GM23338 (cell line): ENCODE measurements at regions not wholly inside any gene's neighbourhood (a gene's known extent, or its start where the extent isn't known, plus 50 kb on each side); places are given as distances from the start of the nearest gene placed in this dataset.

Source experiments
- ATAC-seq: fragments of 200-7000 bp; cut with Tn5 transposase; 3 replicates; pipeline ENCODE4 v1.9.1; 2020
- DNase-seq: peaks from one replicate; pipeline ENCODE4 v3.0.0-alpha.2; 2015; ENCODE audit warnings: low spot score
- H2AFZ ChIP-seq: fragments of 200-600 bp; sonication (generic); 2 replicates; pipeline ENCODE4 v1.8.0; 2016; ENCODE audit warnings: antibody characterized with exemption, mild to moderate bottlenecking, moderate library complexity
- H3F3A ChIP-seq: fragments of 200-600 bp; sonication (generic); replicated peaks from 2 replicates; pipeline ENCODE4 v1.8.0; 2017; ENCODE audit warnings: antibody characterized with exemption, mixed run types, low read depth
- H3K27ac ChIP-seq: fragments of 200-600 bp; sonication (generic); 2 replicates; pipeline ENCODE4 v1.6.1; 2016; ENCODE audit warnings: low read depth
- H3K27me3 ChIP-seq: fragments of 200-600 bp; sonication (generic); 2 replicates; pipeline ENCODE4 v1.8.0; 2016; ENCODE audit warnings: mild to moderate bottlenecking, mixed run types, moderate library complexity; ENCODE audit not compliant: insufficient read depth
- H3K36me3 ChIP-seq: fragments of 200-600 bp; sonication (generic); 2 replicates; pipeline ENCODE4 v1.8.0; 2016; ENCODE audit warnings: mild to moderate bottlenecking; ENCODE audit not compliant: insufficient read depth
- H3K4me1 ChIP-seq: fragments of 200-600 bp; sonication (generic); 2 replicates; pipeline ENCODE4 v1.8.0; 2016; ENCODE audit warnings: mild to moderate bottlenecking, moderate library complexity; ENCODE audit not compliant: insufficient read depth
- H3K4me2 ChIP-seq: fragments of 200-600 bp; sonication (generic); 2 replicates; pipeline ENCODE4 v1.7.1; 2017; ENCODE audit warnings: mixed run types
- H3K4me3 ChIP-seq: fragments of 200-600 bp; sonication (generic); 2 replicates; pipeline ENCODE4 v1.6.1; 2016; ENCODE audit warnings: mixed run types
- H3K79me2 ChIP-seq: fragments of 200-600 bp; sonication (generic); replicated peaks from 2 replicates; pipeline ENCODE4 v1.8.0; 2017; ENCODE audit warnings: mild to moderate bottlenecking; ENCODE audit not compliant: insufficient read depth
- H3K9me2 ChIP-seq: fragments of 200-600 bp; sonication (generic); 2 replicates; pipeline ENCODE4 v1.8.0; 2017; ENCODE audit not compliant: insufficient read depth
- H4K20me1 ChIP-seq: fragments of 200-600 bp; sonication (generic); replicated peaks from 2 replicates; pipeline ENCODE4 v1.8.0; 2017; ENCODE audit warnings: mild to moderate bottlenecking; ENCODE audit not compliant: insufficient read depth
- H3K27ac Mint-ChIP-seq: 2 replicates; pipeline ENCODE4 v1.8.0; 2020; ENCODE audit warnings: inconsistent platforms, mild to moderate bottlenecking, moderate library complexity, mixed read lengths
- H3K27me3 Mint-ChIP-seq: 3 replicates; pipeline ENCODE4 v1.8.0; 2022; ENCODE audit warnings: low read depth, mild to moderate bottlenecking, moderate library complexity, mixed read lengths, inconsistent platforms; ENCODE audit not compliant: insufficient read depth, poor library complexity
- H3K36me3 Mint-ChIP-seq: 3 replicates; pipeline ENCODE4 v1.8.0; 2021; ENCODE audit warnings: low read depth, mild to moderate bottlenecking, inconsistent platforms, moderate library complexity, mixed read lengths
- H3K4me1 Mint-ChIP-seq: 3 replicates; pipeline ENCODE4 v1.8.0; 2020; ENCODE audit warnings: mild to moderate bottlenecking, inconsistent platforms, mixed read lengths
- H3K4me3 Mint-ChIP-seq: 3 replicates; pipeline ENCODE4 v1.8.0; 2021; ENCODE audit warnings: moderate library complexity, mild to moderate bottlenecking, inconsistent platforms, mixed read lengths
- H3K9me3 Mint-ChIP-seq: 3 replicates; pipeline ENCODE4 v1.8.0; 2020; ENCODE audit warnings: moderate library complexity, mild to moderate bottlenecking, inconsistent platforms, mixed read lengths
- CREB1 ChIP-seq: fragments of 250-450 bp; sonication (Bioruptor Pico); IDR thresholded peaks from 2 replicates; pipeline ENCODE4 v1.5.0; 2020; ENCODE audit warnings: low read depth, mild to moderate bottlenecking, moderate library complexity
- CTCF ChIP-seq, 2 experiments: fragments of 200-600 bp in 1 of 2; sonication (generic) in 1 of 2; conservative IDR thresholded peaks; 2 replicates each; pipeline versions ENCODE4 v1.5.1 to v1.6.1; 2016 to 2017; ENCODE audit warnings: antibody characterized with exemption in 2 of 2, low read depth in 2 of 2, mild to moderate bottlenecking in 2 of 2, moderate library complexity in 1 of 2
- ETS1 ChIP-seq: IDR thresholded peaks from 2 replicates; pipeline ENCODE4 v1.6.1; 2016; ENCODE audit warnings: antibody characterized with exemption
- EZH2 ChIP-seq: fragments of 200-600 bp; sonication (generic); IDR thresholded peaks from one replicate; pipeline ENCODE4 v1.8.0; 2017; ENCODE audit warnings: antibody characterized with exemption, mild to moderate bottlenecking, low read depth; ENCODE audit not compliant: unreplicated experiment
- JUNB ChIP-seq: IDR thresholded peaks from one replicate; pipeline ENCODE4 v1.6.1; 2016; ENCODE audit warnings: antibody characterized with exemption; ENCODE audit not compliant: unreplicated experiment
- NANOG ChIP-seq: IDR thresholded peaks from 2 replicates; pipeline ENCODE4 v1.6.1; 2016; ENCODE audit warnings: antibody characterized with exemption, borderline replicate concordance
- POLR2AphosphoS5 ChIP-seq: IDR thresholded peaks from 2 replicates; pipeline ENCODE4 v1.6.1; 2016; ENCODE audit warnings: antibody characterized with exemption, low read depth
- REST ChIP-seq: IDR thresholded peaks from one replicate; pipeline ENCODE4 v1.6.1; 2018; ENCODE audit warnings: antibody characterized with exemption; ENCODE audit not compliant: unreplicated experiment
- ZNF114 ChIP-seq: fragments of 250-450 bp; sonication (Bioruptor Pico); IDR thresholded peaks from 2 replicates; pipeline ENCODE4 v1.5.0; 2020; ENCODE audit warnings: mild to moderate bottlenecking, moderate library complexity
- ZNF331 ChIP-seq: fragments of 250-450 bp; sonication (Bioruptor Pico); IDR thresholded peaks from 2 replicates; pipeline ENCODE4 v1.5.0; 2020; ENCODE audit warnings: low read depth, mild to moderate bottlenecking, moderate library complexity
- ZNF462 ChIP-seq: fragments of 250-450 bp; sonication (Bioruptor Pico); IDR thresholded peaks from 2 replicates; pipeline ENCODE4 v1.5.0; 2020; ENCODE audit warnings: mild to moderate bottlenecking, moderate library complexity

GRCh38 chr16:26983426-26983825 is 83.3 kb upstream of the C16orf82 start (continued):
- TF ChIP-seq ZNF462 (CRISPR knock-in tag) (no peak), CTCF (conservative IDR thresholded peaks at IDR 0.05; ENCODE audit: low read depth in 2 of 2) (no peak)

GRCh38 chr16:26985100-26986065 is 81.3 kb upstream of the C16orf82 start:
- Histone ChIP-seq H4K20me1 (no peaks in the 10 kb centered on the region), H3K4me2 (peak overlapping the region; percentile 74), H3K4me3 (peak overlapping the region; percentile 42), H3K9me2 (peaks cover 18% of the 10 kb centered on the region), H3F3A (0 out of 2 replicates have a peak, but pooled peaks cover 10% of the 10 kb centered on the region), H3K36me3 (no peaks in the 10 kb centered on the region), H3K79me2 (no peaks in the 10 kb centered on the region), H3K27ac (peak overlapping the region; percentile 97), H3K4me1 (peaks cover 25% of the 10 kb centered on the region), H3K27me3 (no peaks in the 10 kb centered on the region), H2AFZ (0 out of 2 replicates have a peak overlapping the region, but pooled peaks have one; percentile 61)
- peaks cover 22% of the 10 kb centered on the region for H3K4me1 Mint-ChIP-seq
- H3K9me3 Mint-ChIP-seq, result peaks cover 90% of the 10 kb centered on the region
- H3K27me3 Mint-ChIP-seq, result peaks cover 9% of the 10 kb centered on the region
- H3K4me3 Mint-ChIP-seq, result peak overlapping the region; percentile 48
- DNase-seq (peak; percentile 52), ATAC-seq (peak; percentile 84)
- peaks cover 13% of the 10 kb centered on the region for H3K36me3 Mint-ChIP-seq
- H3K27ac Mint-ChIP-seq, result peak overlapping the region; percentile 96
- TF ChIP-seq CREB1 (CRISPR knock-in tag) (no peak), ZNF114 (no peak), JUNB (no peak), POLR2AphosphoS5 (no peak), EZH2 (no peak), ZNF331 (CRISPR knock-in tag) (no peak), ETS1 (no peak), REST (no peak), NANOG (no peak)
